NCI-H1105 (cell line): ENCODE measurements at regions not wholly inside any gene's neighbourhood (a gene's known extent, or its start where the extent isn't known, plus 50 kb on each side); places are given as distances from the start of the nearest gene placed in this dataset.

Experiments
- DNase-seq: peaks from one replicate; lab custom pipeline; 2025; lab: John Stamatoyannopoulos, UW

GRCh38 chr14:35456261-35456660, 51.7 kb upstream of the NFKBIA start:
- DNase-seq: no peak

DNA sequence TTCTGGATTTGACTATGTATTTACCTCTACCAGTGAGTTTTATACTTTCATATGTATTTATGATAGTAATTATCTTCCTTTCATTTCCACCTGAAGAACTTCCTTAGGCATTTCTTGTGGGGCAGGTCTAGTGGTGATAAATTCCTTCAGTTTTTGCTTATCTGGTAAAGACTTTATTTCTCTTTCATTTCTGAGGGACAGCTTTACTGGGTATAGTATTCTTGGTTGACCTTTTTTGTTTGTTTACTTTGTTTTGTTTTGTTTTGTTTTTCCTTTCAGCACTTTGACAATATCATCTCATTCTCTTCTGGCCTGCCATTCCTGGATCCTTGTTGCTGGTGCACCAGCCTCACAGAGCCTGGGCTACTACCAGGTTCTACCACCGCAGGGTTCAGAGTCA, 53.9 kb upstream of the NFKBIA start:
- no peak for DNase-seq

GRCh38 chr14:35459776-35460175, 55.2 kb upstream of the NFKBIA start:
- no peak for DNase-seq

DNA sequence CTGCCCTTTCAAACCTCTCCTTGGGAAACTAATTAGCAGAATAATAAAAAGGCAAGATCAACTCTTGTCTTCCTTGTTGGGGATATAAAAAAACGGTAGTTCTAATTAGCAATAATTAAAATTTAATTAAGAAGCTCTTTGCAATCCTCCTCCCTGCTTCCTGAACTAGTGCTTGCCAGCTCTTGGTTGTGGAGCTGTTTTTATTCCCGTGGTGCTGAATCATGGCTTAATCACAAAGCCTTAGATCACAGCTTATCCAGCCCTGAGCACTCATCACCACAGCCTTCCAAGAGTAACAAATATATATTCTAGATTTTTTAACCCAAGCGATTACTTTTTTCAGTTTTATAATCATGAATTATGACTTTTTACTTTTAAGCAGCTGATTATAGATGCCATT, 63.2 kb upstream of the INSM2 start:
- DNase-seq: no peak

DNA sequence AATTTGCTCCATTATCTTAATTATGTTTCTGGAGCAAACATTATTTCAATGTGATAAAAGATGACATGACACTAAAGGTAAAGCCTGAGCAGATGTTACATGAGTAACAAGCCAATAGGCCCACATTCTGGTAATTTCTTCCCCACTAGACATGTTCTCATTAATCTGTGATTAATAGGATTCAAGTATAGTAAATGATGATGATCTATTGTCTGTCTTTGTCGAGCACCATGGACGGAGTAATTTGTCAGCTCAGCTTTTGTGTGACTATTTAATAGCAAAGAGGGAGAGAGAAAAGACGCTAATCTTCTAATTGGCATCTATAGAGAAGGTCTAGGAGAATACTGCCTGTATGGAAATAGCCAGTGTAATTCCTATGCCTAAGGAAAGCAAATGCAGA, 62.2 kb upstream of the INSM2 start:
- DNase-seq: peak; percentile 5

- no peak for DNase-seq
These were observed 59.6 kb upstream of the INSM2 start for GRCh38 chr14:35474323-35474722.

DNA sequence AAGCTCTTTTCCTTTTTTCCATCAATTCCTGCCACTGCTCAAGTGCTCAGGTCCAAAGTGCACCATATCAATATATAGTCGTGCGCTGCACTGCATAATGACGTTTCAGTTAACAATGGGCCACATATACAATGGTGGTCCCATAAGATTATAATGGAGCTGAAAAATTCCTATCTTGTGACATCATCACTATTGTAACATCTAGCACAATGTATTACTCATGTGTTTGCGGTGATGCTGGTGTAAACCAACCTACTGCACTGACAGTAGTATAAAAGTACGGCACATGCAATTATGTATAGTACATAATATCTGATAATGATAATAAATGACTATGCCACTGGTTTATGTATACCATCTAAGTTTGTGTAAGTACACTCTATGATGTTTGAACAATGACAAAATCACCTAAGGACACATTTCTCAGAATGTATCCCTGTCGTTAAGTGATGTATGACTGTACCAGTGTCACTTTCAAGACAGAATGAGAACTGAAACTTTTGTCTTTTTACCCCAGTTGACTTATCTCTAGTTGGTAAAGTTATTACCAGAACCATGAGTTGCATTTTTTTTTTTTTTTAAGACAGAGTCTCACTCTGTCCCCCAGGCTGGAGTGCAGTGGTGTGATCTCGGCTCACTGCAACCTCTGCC, 53.7 kb upstream of the INSM2 start:
- no peak for DNase-seq

DNA sequence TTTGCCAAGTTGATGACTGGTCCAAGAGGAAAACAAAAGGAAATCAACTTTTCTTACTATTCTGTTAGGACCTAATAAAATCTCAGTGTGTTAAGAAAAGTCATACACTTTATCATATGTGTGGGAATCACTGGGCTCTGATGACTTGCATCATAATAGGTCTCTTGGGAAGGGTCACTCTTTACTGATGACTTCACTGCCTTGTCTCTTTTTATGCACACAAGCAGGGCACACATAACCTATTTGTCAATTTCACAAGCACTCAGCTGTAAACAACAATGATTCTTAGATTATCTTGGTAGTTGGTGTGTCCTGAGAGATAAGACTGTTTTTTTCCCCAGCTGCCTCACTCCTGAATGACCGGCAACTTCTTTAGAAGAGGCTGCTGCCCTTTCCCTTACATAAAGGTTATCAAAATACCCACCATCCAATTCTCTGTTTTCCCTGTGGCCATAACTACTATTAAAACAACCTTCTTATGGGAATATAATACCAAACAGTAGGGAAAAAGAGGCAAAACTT, 50.9 kb upstream of the INSM2 start:
- no peak for DNase-seq
